Stimulated activated CD4-positive, alpha-beta T cell treated with anti-CD3 and anti-CD28 coated beads, TNF-alpha, amount 100 ng/mL, for 48 hours (primary cell): ENCODE measurements at regions not wholly inside any gene's neighbourhood (a gene's known extent, or its start where the extent isn't known, plus 50 kb on each side); places are given as distances from the start of the nearest gene placed in this dataset.
A peak's percentile ranks its signal among the peaks of the same experiment; 100 is the strongest.
"Not testable (repeated sequence)": the region's sequence is repeated elsewhere in the genome, so short reads cannot be mapped to it uniquely, and the experiment has no call there.

ENCODE experiments used
- DNase-seq, 3 donors: peaks; one replicate each; pipeline ENCODE4 v3.0.0-alpha.2; 2020; ENCODE audit warnings: low read depth in 3 of 3

GRCh38 chr6:134636186-134636799 is 313.6 kb downstream of the ALDH8A1 start:
- DNase-seq: peak in 2 of 3 donors; percentile 10

- no peak for DNase-seq
Measured at GRCh38 chr6:134634966-134635365, 314.9 kb downstream of the ALDH8A1 start.

DNA sequence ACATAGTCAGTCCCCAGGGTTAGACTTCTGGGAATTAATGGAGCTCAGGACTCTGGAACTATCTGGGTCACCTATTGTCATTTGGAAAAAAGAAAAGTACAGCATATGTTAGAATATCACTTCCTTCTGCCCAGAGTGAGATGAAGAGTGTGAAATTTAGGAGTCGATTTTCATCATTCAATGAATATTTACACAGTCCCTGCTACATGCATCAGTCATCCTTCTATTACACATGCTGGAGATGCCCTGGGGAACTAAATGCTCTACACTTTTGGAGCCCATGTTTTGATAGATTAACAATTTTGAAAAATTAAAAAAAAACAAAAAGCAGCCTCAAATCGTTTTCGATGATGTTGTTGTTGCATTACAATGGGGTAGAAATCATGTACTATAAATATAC is 315.4 kb downstream of the ALDH8A1 start:
- DNase-seq: no peak

- DNase-seq: peak in 2 of 3 donors; percentile 17 to 18
Measured at GRCh38 chr6:134632982-134633940, 315.3 kb upstream of the SGK1 start.

GRCh38 chr6:134632024-134632423 is 314.1 kb upstream of the SGK1 start:
- no peak for DNase-seq

- no peak for DNase-seq
Measured at GRCh38 chr6:134631398-134631924, 313.5 kb upstream of the SGK1 start.

DNA sequence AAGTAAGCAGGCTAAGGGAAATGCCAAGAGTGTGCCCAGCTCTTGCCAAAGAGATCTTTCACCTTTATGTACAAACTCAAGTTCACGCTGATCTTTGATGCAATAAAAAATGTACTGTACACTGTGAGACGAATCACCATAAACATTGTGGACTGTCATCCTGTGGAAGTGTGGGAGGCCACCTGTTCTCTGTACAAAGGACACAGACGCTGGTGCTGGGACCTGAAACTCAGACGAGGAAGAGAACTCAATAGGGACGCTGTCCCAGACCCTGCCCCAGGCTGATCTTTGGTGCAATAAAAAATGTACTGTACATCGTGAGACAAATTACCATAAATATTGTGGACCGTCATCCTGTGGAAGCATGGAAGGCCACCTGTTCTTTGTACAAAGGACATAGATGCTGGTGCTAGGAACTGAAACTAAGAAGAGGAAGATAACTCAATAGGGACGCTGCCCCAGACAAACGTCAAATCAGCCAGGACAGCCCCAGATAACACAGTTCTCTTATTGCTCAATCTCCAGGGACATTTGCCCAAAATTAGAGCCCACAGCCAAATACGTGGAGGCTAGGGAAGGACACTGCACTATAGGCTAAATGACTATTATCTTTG is 312.7 kb upstream of the SGK1 start:
- no peak for DNase-seq

DNA sequence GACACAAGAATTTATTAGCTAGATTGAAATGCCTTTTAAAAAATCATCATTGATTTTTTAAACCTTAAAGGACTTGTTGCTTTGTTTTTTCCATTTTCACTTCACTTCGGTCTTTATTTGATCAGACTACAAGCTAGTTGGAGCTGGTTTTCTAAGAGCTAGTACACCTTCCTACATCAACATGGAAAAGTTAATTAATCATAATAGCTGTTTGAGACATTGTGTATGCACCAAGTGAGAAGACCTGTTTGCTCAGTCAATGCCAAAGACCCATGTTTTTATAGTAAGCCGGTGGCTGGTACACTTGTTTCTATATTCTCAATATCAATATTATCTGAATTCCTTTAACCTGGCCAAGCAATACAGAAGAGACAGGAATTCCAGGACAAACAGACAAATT is 310.2 kb upstream of the SGK1 start:
- DNase-seq: no peak

- no peak for DNase-seq
Measured at GRCh38 chr6:134627707-134628106, 309.8 kb upstream of the SGK1 start.

- DNase-seq: no peak
Measured at GRCh38 chr6:134626589-134626988, 308.7 kb upstream of the SGK1 start.

GRCh38 chr6:134626086-134626485 is 308.2 kb upstream of the SGK1 start:
- no peak for DNase-seq

- DNase-seq: no peak
Measured at GRCh38 chr6:134624781-134625180, 306.9 kb upstream of the SGK1 start.

GRCh38 chr6:134623401-134623800 is 305.5 kb upstream of the SGK1 start:
- DNase-seq: no peak

GRCh38 chr6:134622382-134623173 is 304.7 kb upstream of the SGK1 start:
- DNase-seq: no peak

DNA sequence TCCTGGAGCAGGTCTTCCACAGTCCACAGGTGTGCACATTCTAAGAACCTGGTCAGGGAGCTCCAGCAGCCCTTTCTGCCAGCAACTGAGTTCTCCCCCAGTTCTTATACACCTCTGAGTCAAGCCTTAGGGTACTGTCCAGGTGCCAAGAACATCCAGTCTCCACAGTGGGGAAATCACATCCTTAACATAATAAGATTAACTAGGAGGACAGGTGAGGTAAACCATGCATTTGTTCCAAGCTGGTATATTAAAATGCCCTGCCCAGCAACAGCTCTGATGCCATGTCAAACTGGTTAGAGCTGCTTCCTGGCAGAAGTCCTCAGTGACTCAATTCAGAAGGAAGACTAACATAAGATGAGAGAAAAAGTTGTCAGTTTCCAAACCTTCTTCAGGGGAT is 303.9 kb upstream of the SGK1 start:
- DNase-seq: no peak

DNA sequence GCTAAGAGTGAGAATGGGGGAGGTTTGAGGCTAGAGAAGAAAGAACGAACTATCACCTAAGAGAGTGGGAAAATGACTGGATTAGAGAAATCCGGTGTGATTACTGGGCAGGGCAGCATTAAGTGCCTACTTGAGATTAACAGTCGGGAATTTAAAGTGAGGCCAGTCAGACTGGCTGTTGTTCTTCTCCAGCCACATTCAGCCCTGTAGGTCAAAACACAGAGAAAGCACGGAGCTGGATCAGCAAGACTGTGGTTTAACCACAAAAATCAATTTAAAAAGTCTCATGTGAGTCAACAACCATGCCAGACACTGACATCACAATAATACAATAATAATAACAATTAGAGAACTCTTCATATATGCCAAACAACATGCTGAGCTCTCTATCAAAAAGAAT is 301.9 kb upstream of the SGK1 start:
- DNase-seq: no peak

GRCh38 chr6:134619077-134619476 is 301.2 kb upstream of the SGK1 start:
- DNase-seq: no peak

GRCh38 chr6:134614606-134615485 is 296.9 kb upstream of the SGK1 start:
- DNase-seq: no peak

DNA sequence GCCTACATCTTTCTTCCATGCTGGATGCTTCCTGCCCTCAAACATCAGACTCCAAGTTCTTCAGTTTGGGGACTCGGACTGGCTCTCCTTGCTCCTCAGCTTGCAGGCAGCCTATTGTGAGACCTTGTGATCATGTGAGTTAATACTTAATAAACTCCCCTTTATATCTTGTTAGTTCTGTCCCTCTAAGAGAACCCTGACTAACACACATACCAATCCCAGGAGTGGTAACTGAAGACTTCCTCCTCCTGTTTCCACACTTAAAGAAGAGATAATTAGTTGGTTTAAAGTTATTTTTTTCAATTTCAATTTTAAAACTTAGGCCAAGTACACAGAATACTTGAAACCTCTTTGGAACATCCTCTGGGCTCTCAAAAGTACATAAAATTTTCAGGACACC is 294.2 kb upstream of the SGK1 start:
- not testable (repeated sequence) for DNase-seq

GRCh38 chr6:134610411-134610810 is 292.5 kb upstream of the SGK1 start:
- DNase-seq: no peak
